Large intestine (tissue), 3 donors: ENCODE measurements at regions not wholly inside any gene's neighbourhood (a gene's known extent, or its start where the extent isn't known, plus 50 kb on each side); places are given as distances from the start of the nearest gene placed in this dataset.

Experiments used
- DNase-seq, 2 donors: peaks; one replicate each; pipeline versions ENCODE4 v3.0.0 to v3.0.0-alpha.2; 2013
- H3K27ac ChIP-seq: one replicate; pipeline ENCODE4 v1.5.1; 2013; ENCODE audit warnings: low read length
- H3K27me3 ChIP-seq: 2 replicates; pipeline ENCODE4 v1.6.1; 2013; ENCODE audit warnings: low read length; ENCODE audit not compliant: control insufficient read depth, insufficient read depth
- H3K36me3 ChIP-seq: 2 replicates; pipeline ENCODE4 v1.6.1; 2013; ENCODE audit warnings: low read length; ENCODE audit not compliant: control insufficient read depth, insufficient read depth
- H3K4me1 ChIP-seq: one replicate; pipeline ENCODE4 v1.6.1; 2013; ENCODE audit warnings: low read length; ENCODE audit not compliant: control insufficient read depth, insufficient read depth
- H3K4me3 ChIP-seq: one replicate; pipeline ENCODE4 v1.5.1; 2013; ENCODE audit warnings: low read length
- H3K9me3 ChIP-seq: one replicate; pipeline ENCODE4 v1.6.1; 2013; ENCODE audit warnings: mild to moderate bottlenecking, low read depth, low read length, moderate library complexity; ENCODE audit not compliant: control insufficient read depth
- WGBS: methylation state at CpG from one replicate; pipeline ENCODE4 v1.1.5; 2013; ENCODE audit warnings: low lambda C conversion rate; ENCODE audit not compliant: insufficient coverage; 5-methylcytosine and 5-hydroxymethylcytosine counted together

DNA sequence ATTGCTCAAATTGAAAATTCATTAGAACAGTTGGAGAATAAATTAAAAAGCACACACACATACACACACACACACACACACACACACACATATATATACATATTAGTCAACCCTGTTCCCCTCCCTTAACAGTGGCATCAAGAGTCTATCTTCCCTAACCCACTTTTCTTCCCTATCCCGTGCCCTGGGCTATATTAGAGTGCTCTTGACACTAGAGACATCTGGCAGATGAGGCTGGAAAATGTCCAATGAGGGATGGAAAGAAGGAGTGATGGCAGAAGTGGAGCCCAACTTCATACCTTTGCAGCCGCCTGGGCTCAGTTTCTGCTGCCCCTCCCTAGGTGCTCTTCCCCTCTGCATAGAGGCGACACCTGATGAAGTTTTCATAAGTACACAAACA is 172.4 kb upstream of the NUDT4 start:
- no peak for DNase-seq
- no peaks in the 10 kb centered on the region for H3K27me3 ChIP-seq
- H3K36me3 ChIP-seq: no peaks in the 10 kb centered on the region
- H3K4me3 ChIP-seq: no peak overlapping the region
- H3K9me3 ChIP-seq: peaks cover 3% of the 10 kb centered on the region
- no peak overlapping the region for H3K27ac ChIP-seq
- no CpG with 5 or more reads among the region's 3 CpGs for WGBS
- H3K4me1 ChIP-seq: no peaks in the 10 kb centered on the region

DNA sequence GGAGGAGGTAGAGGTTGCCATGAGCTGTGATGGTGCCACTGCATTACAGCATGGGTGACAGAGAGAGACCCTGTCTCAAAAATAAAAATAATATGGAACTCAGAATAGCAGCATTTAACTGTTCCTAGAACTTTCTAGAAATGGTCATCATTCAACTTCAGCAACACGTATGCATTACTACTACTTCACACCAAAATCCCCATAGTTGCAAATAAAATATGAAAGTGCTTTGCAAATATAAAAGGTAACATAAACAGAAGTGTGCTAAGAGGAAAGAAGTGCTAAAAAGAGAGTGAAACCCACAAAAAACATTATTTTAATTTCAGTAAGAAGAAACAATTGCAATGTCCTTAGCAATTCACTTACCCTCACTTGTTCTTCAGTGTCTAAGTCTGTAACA is 169.7 kb upstream of the NUDT4 start:
- no peaks in the 10 kb centered on the region for H3K27me3 ChIP-seq
- H3K36me3 ChIP-seq: no peaks in the 10 kb centered on the region
- no peak for DNase-seq
- 83% methylated on average over 1 of the region's 1 CpG for WGBS
- no peak overlapping the region for H3K4me3 ChIP-seq
- H3K4me1 ChIP-seq: no peaks in the 10 kb centered on the region
- H3K9me3 ChIP-seq: no peaks in the 10 kb centered on the region
- H3K27ac ChIP-seq: no peak overlapping the region

DNA sequence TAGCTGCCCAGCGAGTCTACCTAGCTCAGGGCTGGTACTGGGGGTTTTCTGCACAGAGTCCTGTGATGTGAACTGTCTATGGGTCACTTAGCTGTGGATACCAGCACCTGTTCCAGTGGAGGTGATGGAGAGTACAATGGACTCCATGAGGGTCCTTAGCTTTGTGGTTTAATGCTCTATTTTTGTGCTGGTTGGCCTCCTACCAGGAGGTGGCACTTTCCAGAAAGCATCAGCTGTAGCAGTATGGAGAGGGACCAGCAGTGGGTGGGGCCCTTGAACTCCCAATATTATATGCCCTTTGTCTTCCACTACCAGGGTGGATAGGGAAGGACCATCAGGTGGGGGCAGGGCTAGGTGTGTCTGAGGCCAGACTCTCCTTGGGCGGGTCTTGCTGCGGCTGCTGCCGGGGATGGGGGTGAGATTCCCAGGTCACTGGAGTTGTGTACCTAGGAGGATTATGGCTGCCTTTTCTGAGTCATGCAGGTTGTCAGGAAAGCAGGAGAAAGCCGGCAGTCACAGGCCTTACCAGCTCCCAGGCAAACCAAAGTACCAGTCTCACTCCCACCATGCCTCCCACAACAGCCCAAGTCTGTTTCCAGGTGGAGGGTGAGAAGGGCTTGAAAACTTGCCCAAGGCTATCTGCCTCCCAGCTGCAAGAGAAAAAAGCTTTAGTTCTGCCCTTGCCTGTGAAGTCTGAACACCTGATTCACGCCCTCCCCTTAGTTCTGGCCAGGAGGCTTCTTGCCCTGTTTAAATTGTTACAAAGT is 163.0 kb upstream of the NUDT4 start:
- Histone ChIP-seq H3K4me3 (no peak overlapping the region), H3K4me1 (peaks cover 2% of the 10 kb centered on the region), H3K9me3 (no peaks in the 10 kb centered on the region), H3K27me3 (no peaks in the 10 kb centered on the region), H3K27ac (peak overlapping the region; percentile 43), H3K36me3 (no peaks in the 10 kb centered on the region)
- no CpG with 5 or more reads among the region's 6 CpGs for WGBS
- DNase-seq: peak in 1 of 2 donors; percentile 75

DNA sequence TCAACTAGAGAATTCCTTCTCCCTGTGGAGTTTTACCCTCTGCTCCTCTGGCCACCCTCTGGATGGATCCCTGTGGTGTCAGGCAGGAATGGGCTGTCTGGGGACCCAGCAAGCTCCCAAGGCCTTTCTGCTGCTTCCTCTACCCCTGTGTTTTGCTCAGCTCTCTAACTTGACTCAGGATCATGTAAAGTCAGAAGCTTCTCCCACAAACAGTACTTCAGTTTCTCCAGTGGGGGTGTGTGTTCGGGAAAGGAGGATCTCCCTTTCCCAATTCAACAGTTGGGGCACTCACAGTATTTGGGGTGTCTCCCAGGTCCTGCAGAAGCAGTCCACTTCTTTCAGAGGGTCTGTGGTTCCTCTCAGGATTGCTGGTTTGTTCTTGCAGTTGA is 162.4 kb upstream of the NUDT4 start:
- Histone ChIP-seq H3K27ac (peak overlapping the region; percentile 43), H3K36me3 (no peaks in the 10 kb centered on the region), H3K4me1 (peaks cover 2% of the 10 kb centered on the region), H3K4me3 (no peak overlapping the region), H3K27me3 (no peaks in the 10 kb centered on the region), H3K9me3 (no peaks in the 10 kb centered on the region)
- DNase-seq: no peak
- WGBS: no CpG with 5 or more reads among the region's 1 CpG

DNA sequence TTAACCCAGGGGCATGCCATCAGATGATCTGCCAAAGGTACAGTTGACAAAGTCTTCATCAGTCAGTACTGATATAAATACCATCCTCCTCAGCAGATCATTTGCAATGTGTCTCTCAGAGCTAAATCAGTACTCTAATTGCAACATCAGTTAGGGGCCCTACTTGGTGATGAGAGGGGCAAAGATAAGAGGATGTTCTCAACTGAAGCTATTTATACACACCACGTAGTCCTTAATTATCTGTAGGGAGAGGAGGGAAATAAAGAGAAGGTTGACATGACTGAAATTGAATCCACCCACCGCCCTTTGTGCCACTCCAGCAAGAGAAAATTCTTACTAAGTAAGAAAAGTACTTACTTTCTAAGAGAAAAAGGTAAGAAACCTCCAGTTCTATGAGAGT is 157.8 kb upstream of the NUDT4 start:
- WGBS: no CpG with 5 or more reads among the region's 2 CpGs
- no peaks in the 10 kb centered on the region for H3K27me3 ChIP-seq
- DNase-seq: peak in 1 of 2 donors; percentile 49
- H3K27ac ChIP-seq: no peak overlapping the region
- H3K4me1 ChIP-seq: peaks cover 8% of the 10 kb centered on the region
- no peaks in the 10 kb centered on the region for H3K9me3 ChIP-seq
- no peak overlapping the region for H3K4me3 ChIP-seq
- no peaks in the 10 kb centered on the region for H3K36me3 ChIP-seq

DNA sequence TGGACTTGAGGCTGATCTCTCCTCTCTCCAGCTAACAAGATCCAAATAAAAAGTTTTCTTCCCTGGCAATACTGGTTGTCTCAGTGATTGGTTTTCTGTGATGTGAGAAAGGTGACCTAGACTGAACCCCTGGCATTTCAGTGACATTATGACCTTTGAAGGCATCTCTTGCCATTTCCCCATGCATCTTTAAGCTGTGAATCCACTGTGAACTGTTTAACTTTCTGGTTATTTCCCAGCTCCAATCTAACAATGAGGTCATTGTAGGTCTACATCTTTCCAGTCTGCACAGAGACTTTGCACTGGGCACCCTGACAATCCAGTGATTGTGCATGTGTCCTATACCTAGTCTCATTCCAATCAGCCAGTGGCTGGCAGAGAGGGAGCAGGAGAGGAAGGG is 155.9 kb upstream of the NUDT4 start:
- no peak overlapping the region for H3K27ac ChIP-seq
- no peak overlapping the region for H3K4me3 ChIP-seq
- DNase-seq: no peak
- no peaks in the 10 kb centered on the region for H3K36me3 ChIP-seq
- no peaks in the 10 kb centered on the region for H3K9me3 ChIP-seq
- no peaks in the 10 kb centered on the region for H3K27me3 ChIP-seq
- peaks cover 7% of the 10 kb centered on the region for H3K4me1 ChIP-seq

DNA sequence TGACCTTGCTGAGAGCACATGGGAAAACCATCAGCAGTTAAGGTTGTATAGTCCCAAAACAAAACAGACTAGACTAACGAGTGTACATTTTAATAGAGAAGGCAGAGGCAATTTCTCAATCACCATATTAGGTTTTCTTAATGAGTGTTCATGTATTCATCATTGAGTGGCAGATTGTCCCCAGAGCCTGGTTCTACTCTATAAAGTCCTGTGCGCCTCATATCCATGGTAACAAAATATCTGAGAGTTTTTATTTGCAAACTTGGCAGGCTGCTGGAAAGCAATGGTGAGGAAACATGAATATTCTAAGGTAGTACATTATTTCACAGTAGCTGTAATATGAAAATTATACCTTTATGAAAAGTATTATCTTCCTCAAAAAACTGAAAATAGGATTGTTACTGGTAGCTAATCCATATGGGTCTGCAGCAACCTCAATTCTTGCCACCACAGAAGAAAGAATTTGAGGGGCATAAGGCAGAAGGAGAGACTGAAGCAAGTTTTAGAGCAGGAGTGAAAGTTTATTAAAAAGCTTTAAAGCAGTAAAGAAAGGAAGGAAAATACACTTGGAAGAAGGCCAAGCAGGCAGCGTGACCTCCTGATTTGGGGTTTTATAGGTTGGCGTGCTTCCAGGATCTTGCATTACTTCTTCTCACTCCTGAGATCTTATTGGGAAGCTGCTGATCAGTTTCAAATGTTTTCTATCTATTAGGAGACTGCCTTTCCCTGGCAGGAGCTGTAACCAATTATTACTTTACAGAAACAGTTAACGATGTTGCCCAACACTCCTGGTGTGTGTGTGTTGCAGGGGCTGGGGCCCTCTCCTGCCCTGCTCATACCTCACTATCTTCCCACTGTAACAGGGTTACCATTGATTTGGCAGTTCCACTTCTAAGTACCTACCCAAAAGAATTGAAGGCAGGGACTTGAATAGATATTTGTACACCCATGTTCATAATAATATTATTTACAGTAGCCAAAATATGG is 154.0 kb upstream of the NUDT4 start:
- Histone ChIP-seq H3K4me3 (no peak overlapping the region), H3K27ac (no peak overlapping the region), H3K36me3 (no peaks in the 10 kb centered on the region), H3K9me3 (no peaks in the 10 kb centered on the region), H3K4me1 (peaks cover 7% of the 10 kb centered on the region), H3K27me3 (no peaks in the 10 kb centered on the region)
- no CpG with 5 or more reads among the region's 5 CpGs for WGBS
- DNase-seq: peak in 1 of 2 donors; percentile 53

GRCh38 chr12:93225094-93225493 is 152.6 kb upstream of the NUDT4 start:
- no peak for DNase-seq
- Histone ChIP-seq H3K27ac (no peak overlapping the region), H3K36me3 (no peaks in the 10 kb centered on the region), H3K27me3 (no peaks in the 10 kb centered on the region), H3K9me3 (no peaks in the 10 kb centered on the region), H3K4me3 (no peak overlapping the region), H3K4me1 (peaks cover 7% of the 10 kb centered on the region)
- WGBS: 29% methylated on average over 1 of the region's 2 CpGs

GRCh38 chr12:93226361-93226760 is 151.4 kb upstream of the NUDT4 start:
- no peak overlapping the region for H3K27ac ChIP-seq
- H3K4me3 ChIP-seq: no peak overlapping the region
- no peaks in the 10 kb centered on the region for H3K36me3 ChIP-seq
- H3K9me3 ChIP-seq: no peaks in the 10 kb centered on the region
- no peaks in the 10 kb centered on the region for H3K27me3 ChIP-seq
- H3K4me1 ChIP-seq: peaks cover 7% of the 10 kb centered on the region
- DNase-seq: no peak

- 100% methylated on average over 1 of the region's 6 CpGs for WGBS
- H3K27me3 ChIP-seq: no peaks in the 10 kb centered on the region
- H3K4me3 ChIP-seq: no peak overlapping the region
- DNase-seq: no peak
- H3K27ac ChIP-seq: no peak overlapping the region
- no peaks in the 10 kb centered on the region for H3K4me1 ChIP-seq
- H3K36me3 ChIP-seq: no peaks in the 10 kb centered on the region
- no peaks in the 10 kb centered on the region for H3K9me3 ChIP-seq
These were observed 148.0 kb upstream of the NUDT4 start for GRCh38 chr12:93229494-93230325.
